Fibroblast of the aortic adventitia (primary cell): ENCODE measurements at regions not wholly inside any gene's neighbourhood (a gene's known extent, or its start where the extent isn't known, plus 50 kb on each side); places are given as distances from the start of the nearest gene placed in this dataset.

Experiments used
- DNase-seq: peaks from one replicate; pipeline ENCODE4 v3.0.0-alpha.2; 2010; ENCODE audit warnings: low read depth
- H3K4me3 ChIP-seq: 2 replicates; pipeline ENCODE4 v1.5.1; 2011; ENCODE audit warnings: low read depth, mild to moderate bottlenecking, control low read depth, low read length, moderate library complexity
- TF ChIP-seq, protein P1 (sequence below): IDR thresholded peaks from 2 replicates; pipeline ENCODE4 v1.5.1; 2011; ENCODE audit warnings: mild to moderate bottlenecking, low read length, control low read depth, inconsistent platforms; ENCODE audit not compliant: insufficient read depth

DNA sequence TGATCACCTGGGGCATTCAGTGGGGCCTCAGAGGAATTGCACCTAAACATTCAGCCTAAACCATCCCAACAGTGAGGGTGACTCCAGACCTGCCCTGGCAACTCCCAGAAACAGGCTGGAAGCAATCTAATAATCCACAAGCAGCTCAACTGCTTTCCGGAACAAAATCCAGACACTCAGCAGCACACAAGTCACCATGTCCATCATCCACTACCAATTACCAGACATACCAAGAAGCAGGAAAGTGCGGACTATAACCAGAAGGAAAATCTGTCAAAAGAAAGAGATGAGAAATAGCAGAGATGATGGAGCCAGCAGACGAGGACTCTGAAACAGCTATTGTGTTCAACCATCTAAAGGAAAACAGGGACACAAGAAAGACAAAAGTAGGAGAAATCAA is 342.6 kb upstream of the ZMIZ1 start:
- no peak for DNase-seq
- TF ChIP-seq, protein P1, sequence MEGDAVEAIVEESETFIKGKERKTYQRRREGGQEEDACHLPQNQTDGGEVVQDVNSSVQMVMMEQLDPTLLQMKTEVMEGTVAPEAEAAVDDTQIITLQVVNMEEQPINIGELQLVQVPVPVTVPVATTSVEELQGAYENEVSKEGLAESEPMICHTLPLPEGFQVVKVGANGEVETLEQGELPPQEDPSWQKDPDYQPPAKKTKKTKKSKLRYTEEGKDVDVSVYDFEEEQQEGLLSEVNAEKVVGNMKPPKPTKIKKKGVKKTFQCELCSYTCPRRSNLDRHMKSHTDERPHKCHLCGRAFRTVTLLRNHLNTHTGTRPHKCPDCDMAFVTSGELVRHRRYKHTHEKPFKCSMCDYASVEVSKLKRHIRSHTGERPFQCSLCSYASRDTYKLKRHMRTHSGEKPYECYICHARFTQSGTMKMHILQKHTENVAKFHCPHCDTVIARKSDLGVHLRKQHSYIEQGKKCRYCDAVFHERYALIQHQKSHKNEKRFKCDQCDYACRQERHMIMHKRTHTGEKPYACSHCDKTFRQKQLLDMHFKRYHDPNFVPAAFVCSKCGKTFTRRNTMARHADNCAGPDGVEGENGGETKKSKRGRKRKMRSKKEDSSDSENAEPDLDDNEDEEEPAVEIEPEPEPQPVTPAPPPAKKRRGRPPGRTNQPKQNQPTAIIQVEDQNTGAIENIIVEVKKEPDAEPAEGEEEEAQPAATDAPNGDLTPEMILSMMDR: no peak
- H3K4me3 ChIP-seq: no peak overlapping the region

DNA sequence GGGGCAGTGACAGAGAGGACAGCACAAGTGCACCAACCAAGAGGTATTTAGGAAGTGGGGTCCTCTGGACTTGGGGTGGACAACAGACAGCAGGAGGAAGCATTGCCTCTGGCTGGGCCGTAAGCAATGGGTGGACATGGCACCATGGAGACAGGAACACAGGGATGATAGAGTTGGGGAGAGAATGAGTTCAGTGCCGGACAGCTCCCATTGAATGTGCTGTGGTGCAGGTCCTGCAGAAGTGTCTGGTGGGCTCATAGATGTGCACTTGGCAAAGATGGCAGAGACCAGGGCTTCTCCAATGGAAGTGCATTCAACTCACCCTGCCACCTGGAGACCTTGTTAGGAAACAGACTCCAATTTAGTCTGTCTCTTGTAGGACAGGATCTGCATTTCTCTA is 341.5 kb upstream of the ZMIZ1 start:
- no peak overlapping the region for H3K4me3 ChIP-seq
- TF ChIP-seq, protein P1: no peak
- DNase-seq: no peak

DNA sequence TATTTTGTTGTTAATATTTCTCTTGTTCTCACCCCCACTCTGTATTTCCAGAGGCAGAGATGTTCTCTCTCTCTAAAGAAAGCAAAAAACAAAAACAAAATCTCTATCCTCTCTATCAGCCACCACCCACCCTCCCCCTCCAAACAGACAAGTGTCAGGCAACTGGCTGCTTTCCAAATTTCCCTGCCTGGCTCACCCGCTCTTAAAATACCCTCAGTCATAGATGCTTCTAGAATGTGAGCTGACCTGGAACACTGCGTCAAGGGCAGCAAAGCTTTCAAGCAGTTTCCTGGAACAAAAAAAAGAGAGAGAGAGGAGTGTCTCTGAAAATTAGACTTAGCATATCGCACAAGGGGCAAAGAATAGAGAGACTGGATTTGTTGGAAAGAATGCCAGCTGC is 341.0 kb upstream of the ZMIZ1 start:
- no peak for DNase-seq
- H3K4me3 ChIP-seq: no peak overlapping the region
- TF ChIP-seq, protein P1: no peak

DNA sequence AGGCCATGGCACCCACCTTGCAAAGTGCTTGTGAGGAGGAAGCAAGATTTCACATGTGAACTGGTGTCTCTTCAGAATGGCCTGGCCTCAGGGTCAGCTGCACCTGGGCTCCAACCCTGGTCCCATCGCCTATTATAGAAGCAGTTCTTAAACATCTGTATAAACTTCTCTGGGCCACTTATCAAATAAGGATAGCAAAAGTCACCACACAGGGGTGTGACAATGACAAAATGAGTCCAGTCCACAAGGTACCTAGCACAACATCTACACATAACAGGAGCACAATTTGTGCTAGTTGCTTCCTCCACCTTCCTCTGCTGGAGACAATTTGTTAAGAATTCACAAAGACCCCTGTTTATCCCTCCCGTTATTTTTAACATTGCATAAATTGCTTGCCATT is 340.6 kb upstream of the ZMIZ1 start:
- no peak overlapping the region for H3K4me3 ChIP-seq
- TF ChIP-seq, protein P1: no peak
- DNase-seq: no peak

DNA sequence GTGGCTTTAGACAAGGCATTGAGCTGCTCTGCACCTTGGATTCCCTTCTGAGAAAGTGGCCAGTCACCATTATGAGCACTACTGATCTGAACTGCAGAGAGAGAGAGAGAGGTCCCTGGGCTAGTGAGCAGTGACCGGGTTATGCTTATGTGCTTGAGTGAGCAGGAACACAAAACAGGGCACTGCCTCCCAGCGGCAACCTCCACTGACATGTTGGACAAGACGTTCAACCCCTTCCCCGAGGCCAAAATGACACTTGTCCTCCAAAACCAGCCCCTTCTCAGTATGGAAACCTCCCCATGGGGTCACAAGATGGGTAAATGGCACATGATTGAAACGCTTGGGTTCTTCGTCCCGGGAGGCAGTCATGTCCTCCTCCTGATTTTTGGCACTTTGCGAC is 339.4 kb upstream of the ZMIZ1 start:
- TF ChIP-seq, protein P1: no peak
- H3K4me3 ChIP-seq: no peak overlapping the region
- no peak for DNase-seq

DNA sequence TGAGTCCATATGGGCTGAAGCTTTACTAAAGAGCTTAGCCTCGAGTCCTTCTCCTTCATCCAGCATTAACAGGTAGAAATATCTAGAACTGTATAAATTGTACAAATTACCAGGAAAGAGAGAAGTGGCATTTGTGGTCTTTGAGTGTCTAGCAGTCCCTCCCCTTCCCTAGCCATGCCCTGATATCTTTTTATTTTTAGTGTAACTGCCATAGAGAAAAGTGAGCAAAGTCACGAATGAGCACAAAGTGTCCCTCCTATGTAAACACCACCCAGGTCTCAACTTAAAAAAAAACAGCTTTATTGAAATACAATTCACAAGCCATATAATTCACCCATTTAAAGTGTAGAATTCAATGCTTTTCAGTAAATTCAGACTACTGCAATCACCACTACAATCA is 339.0 kb upstream of the ZMIZ1 start:
- H3K4me3 ChIP-seq: no peak overlapping the region
- DNase-seq: no peak
- TF ChIP-seq, protein P1: no peak

DNA sequence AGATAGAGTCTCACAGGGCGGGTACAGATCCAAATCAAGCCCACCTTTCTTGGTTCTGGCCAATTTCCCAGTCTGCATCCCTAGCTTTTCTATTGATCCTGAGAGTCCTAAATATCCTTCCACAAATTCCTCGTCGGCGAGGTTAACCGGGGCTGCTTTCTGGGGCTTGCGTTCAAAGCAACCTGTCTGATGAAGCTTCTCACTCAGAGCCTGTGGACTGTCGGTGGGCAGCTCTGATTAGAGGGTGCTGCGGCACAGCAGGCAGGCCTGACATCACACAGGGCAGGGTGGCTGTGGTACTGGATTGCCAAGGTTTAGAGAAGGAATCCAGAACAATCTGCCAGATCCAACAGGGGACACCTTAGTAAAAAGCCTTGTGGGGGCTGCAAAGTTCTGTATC is 338.0 kb upstream of the ZMIZ1 start:
- DNase-seq: no peak
- no peak overlapping the region for H3K4me3 ChIP-seq
- TF ChIP-seq, protein P1: no peak
